CD4-positive, CD25-positive, alpha-beta regulatory T cell (primary cell): ENCODE measurements at regions not wholly inside any gene's neighbourhood (a gene's known extent, or its start where the extent isn't known, plus 50 kb on each side); places are given as distances from the start of the nearest gene placed in this dataset.
"Not testable (repeated sequence)": the region's sequence is repeated elsewhere in the genome, so short reads cannot be mapped to it uniquely, and the experiment has no call there.

ENCODE experiments used
- ATAC-seq, 2 donors: fragments of 150-1000 bp; cut with Tn5 transposase; one replicate each; pipeline ENCODE4 v1.10.0; 2021; ENCODE audit warnings: low read depth in 2 of 2, moderate number of reproducible peaks in 2 of 2, moderate library complexity in 1 of 2
- DNase-seq, 3 donors: peaks; one replicate each; pipeline versions ENCODE4 v3.0.0 to v3.0.0-alpha.2; 2012 to 2022; ENCODE audit warnings: mixed read lengths in 1 of 3
- H3K27ac ChIP-seq: one replicate; pipeline ENCODE4 v1.7.0; 2013; ENCODE audit warnings: mild to moderate bottlenecking, low read length; ENCODE audit not compliant: insufficient read depth, poor library complexity, severe bottlenecking
- H3K27me3 ChIP-seq: one replicate; pipeline ENCODE4 v1.7.0; 2013; ENCODE audit warnings: low read length; ENCODE audit not compliant: control insufficient read depth, insufficient read depth
- H3K36me3 ChIP-seq: one replicate; pipeline ENCODE4 v1.7.0; 2013; ENCODE audit warnings: mild to moderate bottlenecking, low read length, moderate library complexity; ENCODE audit not compliant: control insufficient read depth, insufficient read depth
- H3K4me1 ChIP-seq: 2 replicates; pipeline ENCODE4 v1.7.0; 2013; ENCODE audit warnings: mild to moderate bottlenecking, low read length; ENCODE audit not compliant: insufficient read depth, control insufficient read depth, poor library complexity, severe bottlenecking
- H3K4me3 ChIP-seq: one replicate; pipeline ENCODE4 v1.7.0; 2013; ENCODE audit warnings: low read depth, mild to moderate bottlenecking, low read length, moderate library complexity
- H3K9me3 ChIP-seq, 2 experiments: 1 replicate in 1 of 2; 2 replicates in 1 of 2; pipeline ENCODE4 v1.7.0; 2013; ENCODE audit warnings: low read length in 2 of 2, mild to moderate bottlenecking in 1 of 2, moderate library complexity in 1 of 2; ENCODE audit not compliant: control insufficient read depth in 2 of 2
- H3K27ac Mint-ChIP-seq, 3 donors: one replicate each; pipeline ENCODE4 v1.8.0; 2020 to 2022; ENCODE audit warnings: mild to moderate bottlenecking in 3 of 3, mixed read lengths in 3 of 3, moderate library complexity in 2 of 3
- H3K27me3 Mint-ChIP-seq: one replicate; pipeline ENCODE4 v1.8.0; 2022; ENCODE audit warnings: mild to moderate bottlenecking, mixed read lengths
- H3K36me3 Mint-ChIP-seq: one replicate; pipeline ENCODE4 v1.8.0; 2020; ENCODE audit warnings: mixed read lengths
- H3K4me1 Mint-ChIP-seq, 4 donors: one replicate each; pipeline ENCODE4 v1.8.0; 2020 to 2022; ENCODE audit warnings: mixed read lengths in 4 of 4, mild to moderate bottlenecking in 1 of 4
- H3K4me3 Mint-ChIP-seq, 4 donors: one replicate each; pipeline ENCODE4 v1.8.0; 2020 to 2022; ENCODE audit warnings: mild to moderate bottlenecking in 4 of 4, mixed read lengths in 4 of 4, moderate library complexity in 3 of 4
- H3K9me3 Mint-ChIP-seq, 7 donors: one replicate each; pipeline ENCODE4 v1.8.0; 2020 to 2022; ENCODE audit warnings: mixed read lengths in 7 of 7, mild to moderate bottlenecking in 3 of 7, moderate library complexity in 2 of 7

GRCh38 chrX:134045372-134045771, 60.0 kb upstream of the GPC3 start:
- H3K4me3 ChIP-seq, H3K4me3 Mint-ChIP-seq, H3K4me1 Mint-ChIP-seq, H3K4me1 ChIP-seq, H3K27ac Mint-ChIP-seq, H3K27ac ChIP-seq, H3K9me3 Mint-ChIP-seq, H3K36me3 ChIP-seq, DNase-seq, H3K27me3 ChIP-seq, H3K36me3 Mint-ChIP-seq, H3K27me3 Mint-ChIP-seq, ATAC-seq, H3K9me3 ChIP-seq: not testable (repeated sequence)

GRCh38 chrX:134067107-134067506, 81.7 kb upstream of the GPC3 start:
- H3K27me3 Mint-ChIP-seq, H3K36me3 Mint-ChIP-seq, DNase-seq, ATAC-seq, H3K9me3 Mint-ChIP-seq, H3K4me1 ChIP-seq, H3K36me3 ChIP-seq, H3K4me3 Mint-ChIP-seq, H3K27me3 ChIP-seq, H3K27ac ChIP-seq, H3K4me3 ChIP-seq, H3K9me3 ChIP-seq, H3K27ac Mint-ChIP-seq, H3K4me1 Mint-ChIP-seq: not testable (repeated sequence)

GRCh38 chrX:134071899-134072298, 86.5 kb upstream of the GPC3 start:
- H3K36me3 Mint-ChIP-seq, H3K9me3 Mint-ChIP-seq, H3K27me3 ChIP-seq, H3K9me3 ChIP-seq, H3K27ac Mint-ChIP-seq, DNase-seq, H3K36me3 ChIP-seq, H3K4me1 ChIP-seq, H3K4me1 Mint-ChIP-seq, H3K4me3 Mint-ChIP-seq, H3K27ac ChIP-seq, ATAC-seq, H3K4me3 ChIP-seq, H3K27me3 Mint-ChIP-seq: not testable (repeated sequence)

GRCh38 chrX:134073341-134073740, 87.9 kb upstream of the GPC3 start:
- ATAC-seq = no peak
- no peak overlapping the region for H3K27ac Mint-ChIP-seq
- H3K4me1 Mint-ChIP-seq = no peaks in the 10 kb centered on the region

GRCh38 chrX:134074151-134074550, 88.8 kb upstream of the GPC3 start:
- H3K36me3 Mint-ChIP-seq = no peaks in the 10 kb centered on the region
- ATAC-seq (no peak), DNase-seq (no peak)
- no peak overlapping the region for H3K4me3 Mint-ChIP-seq
- no peaks in the 10 kb centered on the region for H3K36me3 ChIP-seq
- H3K4me1 ChIP-seq = no peaks in the 10 kb centered on the region
- no peak overlapping the region for H3K27ac Mint-ChIP-seq
- H3K4me1 Mint-ChIP-seq = no peaks in the 10 kb centered on the region
- no peaks in the 10 kb centered on the region for H3K27me3 ChIP-seq
- no peak overlapping the region for H3K4me3 ChIP-seq
- no peak overlapping the region for H3K27ac ChIP-seq
- peaks cover 0 to 1% (median 0%) of the 10 kb centered on the region in 7 donors for H3K9me3 Mint-ChIP-seq
- no peaks in the 10 kb centered on the region for H3K9me3 ChIP-seq
- H3K27me3 Mint-ChIP-seq = no peaks in the 10 kb centered on the region

More at GRCh38 chrX:134073341-134073740, 87.9 kb upstream of the GPC3 start:
- Histone ChIP-seq H3K4me1 (no peaks in the 10 kb centered on the region), H3K27me3 (no peaks in the 10 kb centered on the region), H3K9me3 (no peaks in the 10 kb centered on the region), H3K36me3 (no peaks in the 10 kb centered on the region), H3K4me3 (no peak overlapping the region), H3K27ac (no peak overlapping the region)
- Mint-ChIP-seq H3K4me3 (no peak overlapping the region), H3K9me3 (no peaks in the 10 kb centered on the region), H3K36me3 (no peaks in the 10 kb centered on the region), H3K27me3 (no peaks in the 10 kb centered on the region)
- DNase-seq = no peak

- ATAC-seq (no peak), DNase-seq (no peak)
- no peak overlapping the region for H3K27ac Mint-ChIP-seq
- H3K9me3 Mint-ChIP-seq = peaks cover 0 to 3% (median 0%) of the 10 kb centered on the region in 7 donors
- H3K4me1 Mint-ChIP-seq = no peaks in the 10 kb centered on the region
- Histone ChIP-seq H3K27ac (no peak overlapping the region), H3K27me3 (no peaks in the 10 kb centered on the region), H3K36me3 (no peaks in the 10 kb centered on the region), H3K4me3 (no peak overlapping the region), H3K9me3 (no peaks in the 10 kb centered on the region), H3K4me1 (no peaks in the 10 kb centered on the region)
- no peak overlapping the region for H3K4me3 Mint-ChIP-seq
- H3K27me3 Mint-ChIP-seq = no peaks in the 10 kb centered on the region
- H3K36me3 Mint-ChIP-seq = no peaks in the 10 kb centered on the region
These were observed 90.7 kb upstream of the GPC3 start for GRCh38 chrX:134075894-134076718.

- Mint-ChIP-seq H3K4me3 (no peak overlapping the region), H3K9me3 (peaks cover 0 to 8% (median 0%) of the 10 kb centered on the region in 7 donors), H3K27me3 (peaks cover 4% of the 10 kb centered on the region), H3K4me1 (no peaks in the 10 kb centered on the region), H3K27ac (no peak overlapping the region), H3K36me3 (no peaks in the 10 kb centered on the region)
- H3K4me3 ChIP-seq = no peak overlapping the region
- no peaks in the 10 kb centered on the region for H3K36me3 ChIP-seq
- no peaks in the 10 kb centered on the region for H3K4me1 ChIP-seq
- ATAC-seq (no peak), DNase-seq (no peak)
- no peaks in the 10 kb centered on the region for H3K27me3 ChIP-seq
- H3K27ac ChIP-seq = no peak overlapping the region
- no peaks in the 10 kb centered on the region for H3K9me3 ChIP-seq
These were observed 110.0 kb upstream of the GPC3 start for GRCh38 chrX:134095366-134095765.

- Histone ChIP-seq H3K9me3 (no peaks in the 10 kb centered on the region), H3K4me1 (no peaks in the 10 kb centered on the region), H3K36me3 (no peaks in the 10 kb centered on the region), H3K4me3 (no peak overlapping the region), H3K27me3 (no peaks in the 10 kb centered on the region), H3K27ac (no peak overlapping the region)
- no peak overlapping the region for H3K4me3 Mint-ChIP-seq
- no peak overlapping the region for H3K27ac Mint-ChIP-seq
- peaks cover 0 to 8% (median 0%) of the 10 kb centered on the region in 7 donors for H3K9me3 Mint-ChIP-seq
- H3K27me3 Mint-ChIP-seq = no peaks in the 10 kb centered on the region
- no peak for DNase-seq
- no peaks in the 10 kb centered on the region for H3K4me1 Mint-ChIP-seq
- H3K36me3 Mint-ChIP-seq = no peaks in the 10 kb centered on the region
- ATAC-seq = no peak
These were observed 116.2 kb upstream of the GPC3 start for GRCh38 chrX:134101636-134102035.
